ENCODE measurements at regions not wholly inside any gene's neighbourhood (a gene's known extent, or its start where the extent isn't known, plus 50 kb on each side); places are given as distances from the start of the nearest gene placed in this dataset.

- Histone ChIP-seq H3K4me3 (ENCODE audit: low read depth, low read length) (no peak overlapping the region), H3K36me3 (no peaks in the 10 kb centered on the region), H3K27ac (no peak overlapping the region), H3K9me3 (ENCODE audit: severe bottlenecking) (no peaks in the 10 kb centered on the region), H3K27me3 (ENCODE audit: insufficient read depth, low read depth, severe bottlenecking) (no peaks in the 10 kb centered on the region)
- no peak for DNase-seq
- no peak for TF ChIP-seq CTCF (IDR thresholded peaks at IDR 0.05; ENCODE audit: low read depth, low read length)
Measured at GRCh38 chr15:36358523-36358922, 220.9 kb upstream of the CDIN1 start.

GRCh38 chr15:36359286-36359685, 220.1 kb upstream of the CDIN1 start:
- no peak overlapping the region for H3K27ac ChIP-seq
- TF ChIP-seq CTCF (IDR thresholded peaks at IDR 0.05; ENCODE audit: low read depth, low read length), result no peak

GRCh38 chr15:36361351-36361870, 218.0 kb upstream of the CDIN1 start:
- no peak for TF ChIP-seq CTCF (IDR thresholded peaks at IDR 0.05; ENCODE audit: low read depth, low read length)
- H3K27me3 ChIP-seq (ENCODE audit: insufficient read depth, low read depth, severe bottlenecking), result no peaks in the 10 kb centered on the region
- no peak for DNase-seq
- no peaks in the 10 kb centered on the region for H3K9me3 ChIP-seq (ENCODE audit: severe bottlenecking)
- H3K4me3 ChIP-seq (ENCODE audit: low read depth, low read length), result no peak overlapping the region
- H3K27ac ChIP-seq, result no peak overlapping the region
- H3K36me3 ChIP-seq, result no peaks in the 10 kb centered on the region

More at GRCh38 chr15:36359286-36359685, 220.1 kb upstream of the CDIN1 start:
- no peaks in the 10 kb centered on the region for H3K27me3 ChIP-seq (ENCODE audit: insufficient read depth, low read depth, severe bottlenecking)
- H3K4me3 ChIP-seq (ENCODE audit: low read depth, low read length), result no peak overlapping the region
- H3K9me3 ChIP-seq (ENCODE audit: severe bottlenecking), result no peaks in the 10 kb centered on the region
- DNase-seq, result no peak
- no peaks in the 10 kb centered on the region for H3K36me3 ChIP-seq

- H3K36me3 ChIP-seq, result no peaks in the 10 kb centered on the region
- no peak for TF ChIP-seq CTCF (IDR thresholded peaks at IDR 0.05; ENCODE audit: low read depth, low read length)
- no peak overlapping the region for H3K27ac ChIP-seq
- H3K4me3 ChIP-seq (ENCODE audit: low read depth, low read length), result no peak overlapping the region
- no peaks in the 10 kb centered on the region for H3K27me3 ChIP-seq (ENCODE audit: insufficient read depth, low read depth, severe bottlenecking)
- H3K9me3 ChIP-seq (ENCODE audit: severe bottlenecking), result no peaks in the 10 kb centered on the region
- no peak for DNase-seq
Measured at GRCh38 chr15:36362509-36362915, 216.9 kb upstream of the CDIN1 start.

- Histone ChIP-seq H3K9me3 (ENCODE audit: severe bottlenecking) (no peaks in the 10 kb centered on the region), H3K36me3 (no peaks in the 10 kb centered on the region), H3K27me3 (ENCODE audit: insufficient read depth, low read depth, severe bottlenecking) (no peaks in the 10 kb centered on the region), H3K4me3 (ENCODE audit: low read depth, low read length) (no peak overlapping the region), H3K27ac (no peak overlapping the region)
- no peak for DNase-seq
- no peak for TF ChIP-seq CTCF (IDR thresholded peaks at IDR 0.05; ENCODE audit: low read depth, low read length)
Measured at GRCh38 chr15:36363335-36363734, 216.1 kb upstream of the CDIN1 start.

- Histone ChIP-seq H3K4me3 (ENCODE audit: low read depth, low read length) (no peak overlapping the region), H3K27me3 (ENCODE audit: insufficient read depth, low read depth, severe bottlenecking) (no peaks in the 10 kb centered on the region), H3K36me3 (no peaks in the 10 kb centered on the region), H3K9me3 (ENCODE audit: severe bottlenecking) (no peaks in the 10 kb centered on the region), H3K27ac (no peak overlapping the region)
- DNase-seq, result no peak
- no peak for TF ChIP-seq CTCF (IDR thresholded peaks at IDR 0.05; ENCODE audit: low read depth, low read length)
Measured at GRCh38 chr15:36364377-36364776, 215.0 kb upstream of the CDIN1 start.
